HCT116 (cell line): ENCODE measurements at regions not wholly inside any gene's neighbourhood (a gene's known extent, or its start where the extent isn't known, plus 50 kb on each side); places are given as distances from the start of the nearest gene placed in this dataset.

Experiments used
- ATAC-seq: fragments of 200-7000 bp; cut with Tn5 transposase; 2 replicates; pipeline ENCODE4 v1.9.1; 2020; ENCODE audit warnings: mild to moderate bottlenecking, moderate library complexity
- BruUV-seq: library from RNA; stranded (reverse); fragments of 400-500 nt; replicated peaks from 2 replicates; lab custom pipeline; 2021; lab: Mats Ljungman, UMichigan
- CTCF ChIA-PET: fragments of 300-600 bp; sonication (Branson Sonifier 250); formaldehyde crosslinking; loops from one replicate; lab custom pipeline; 2021; ENCODE audit warnings: antibody characterized with exemption; lab: Charles Lee
- POLR2A ChIA-PET: fragments of 300-600, 350-600 bp; sonication (Branson Sonifier 250); formaldehyde crosslinking; loops from one replicate; lab custom pipeline; 2021; ENCODE audit warnings: antibody characterized with exemption; lab: Charles Lee
- RAD21 ChIA-PET, 2 experiments: fragments of 300-600 bp; sonication (Branson Sonifier 250); formaldehyde crosslinking; loops; one replicate each; lab custom pipeline; 2023; ENCODE audit warnings: low total read pairs in 2 of 2; ENCODE audit not compliant: uncharacterized antibody in 2 of 2, unreplicated experiment in 2 of 2, low non-redundant PET in 1 of 2; lab: Charles Lee
- DNase-seq: peaks from one replicate; pipeline ENCODE4 v3.0.0-alpha.2; 2010; ENCODE audit warnings: low read depth, low spot score
- H2AFZ ChIP-seq: fragments of 200-600 bp; shearing (Covaris generic), sonication (generic); 2 replicates; pipeline ENCODE4 v1.6.1; 2017; ENCODE audit warnings: low read depth, mixed run types, mixed read lengths, antibody characterized with exemption, low read length; ENCODE audit not compliant: poor library complexity, severe bottlenecking
- H3K27ac ChIP-seq: 2 replicates; pipeline ENCODE4 v1.5.1; 2012; ENCODE audit warnings: low read depth, low read length
- H3K27me3 ChIP-seq: fragments of 200-600 bp; sonication (generic); 2 replicates; pipeline ENCODE4 v1.6.1; 2016; ENCODE audit warnings: mixed run types, low read length, mixed read lengths; ENCODE audit not compliant: insufficient read depth
- H3K36me3 ChIP-seq, 2 experiments: fragments of 200-500 bp in 1 of 2; fragments of 200-600 bp in 1 of 2; sonication (Bioruptor generic) in 1 of 2; sonication (generic) in 1 of 2; 2 replicates each; pipeline versions ENCODE4 v1.5.1 to v1.6.1; 2014 to 2016; ENCODE audit warnings: low read length in 2 of 2, inconsistent platforms in 1 of 2, mixed read lengths in 1 of 2, mixed run types in 1 of 2; ENCODE audit not compliant: insufficient read depth in 2 of 2, control insufficient read depth in 1 of 2
- H3K4me1 ChIP-seq, 2 experiments: fragments of 200-600 bp in 1 of 2; sonication (generic) in 1 of 2; 2 replicates each; pipeline versions ENCODE4 v1.5.1 to v1.6.1; 2012 to 2017; ENCODE audit warnings: low read length in 2 of 2, inconsistent platforms in 1 of 2, mild to moderate bottlenecking in 1 of 2, mixed read lengths in 1 of 2, mixed run types in 1 of 2, moderate library complexity in 1 of 2; ENCODE audit not compliant: insufficient read depth in 2 of 2, control insufficient read depth in 1 of 2
- H3K4me2 ChIP-seq: fragments of 200-600 bp; sonication (generic); 2 replicates; pipeline ENCODE4 v1.6.1; 2017; ENCODE audit warnings: mixed run types, low read length, mixed read lengths
- H3K4me3 ChIP-seq, 2 experiments: fragments of 200-600 bp in 1 of 2; sonication (generic) in 1 of 2; replicated peaks in 1 of 2; 2 replicates each; pipeline ENCODE4 v1.5.1; 2011 to 2016; ENCODE audit warnings: low read length in 2 of 2, control low read depth in 1 of 2, low read depth in 1 of 2, mild to moderate bottlenecking in 1 of 2, mixed read lengths in 1 of 2, mixed run types in 1 of 2
- H3K79me2 ChIP-seq: fragments of 200-600 bp; sonication (generic); 2 replicates; pipeline ENCODE4 v1.6.1; 2017; ENCODE audit warnings: mild to moderate bottlenecking, mixed run types, low read length, moderate library complexity, mixed read lengths; ENCODE audit not compliant: insufficient read depth
- H3K9ac ChIP-seq: fragments of 200-600 bp; sonication (generic); 2 replicates; pipeline ENCODE4 v1.6.1; 2016; ENCODE audit warnings: low read length, mixed read lengths
- H3K9me2 ChIP-seq: fragments of 200-600 bp; sonication (generic), shearing (Covaris generic); 2 replicates; pipeline ENCODE4 v1.6.1; 2017; ENCODE audit warnings: mixed run types, mild to moderate bottlenecking, moderate library complexity; ENCODE audit not compliant: insufficient read depth
- H3K9me3 ChIP-seq, 2 experiments: fragments of 200-500 bp in 1 of 2; fragments of 200-600 bp in 1 of 2; sonication (Bioruptor generic) in 1 of 2; sonication (generic) in 1 of 2; 2 replicates each; pipeline ENCODE4 v1.6.1; 2014 to 2017; ENCODE audit warnings: low read length in 2 of 2, mixed read lengths in 2 of 2, inconsistent platforms in 1 of 2, low read depth in 1 of 2, mild to moderate bottlenecking in 1 of 2, mixed run types in 1 of 2, moderate library complexity in 1 of 2; ENCODE audit not compliant: control insufficient read depth in 1 of 2, insufficient read depth in 1 of 2
- H4K20me1 ChIP-seq: fragments of 200-600 bp; sonication (generic), shearing (Covaris generic); 2 replicates; pipeline ENCODE4 v1.6.1; 2017; ENCODE audit warnings: mixed run types, mild to moderate bottlenecking, moderate library complexity; ENCODE audit not compliant: insufficient read depth
- CTCF ChIP-seq, 3 experiments: fragments of 200-600 bp in 1 of 3; sonication (generic) in 1 of 3; IDR thresholded peaks in 2 of 3; conservative IDR thresholded peaks in 1 of 3; 2 replicates each; pipeline ENCODE4 v1.5.1; 2012 to 2017; ENCODE audit warnings: low read depth in 2 of 3, low read length in 2 of 3, antibody characterized with exemption in 1 of 3, borderline replicate concordance in 1 of 3, control low read depth in 1 of 3, mild to moderate bottlenecking in 1 of 3, mixed read lengths in 1 of 3, mixed run types in 1 of 3, moderate library complexity in 1 of 3; ENCODE audit not compliant: insufficient read depth in 1 of 3
- ELF1 ChIP-seq: IDR thresholded peaks from 2 replicates; pipeline ENCODE4 v1.6.1; 2012; ENCODE audit warnings: low read depth, borderline replicate concordance
- EZH2 ChIP-seq: fragments of 200-600 bp; sonication (generic); IDR thresholded peaks from 2 replicates; pipeline ENCODE4 v1.6.1; 2017; ENCODE audit warnings: antibody characterized with exemption, mixed run types
- FOSL1 ChIP-seq: IDR thresholded peaks from 2 replicates; pipeline ENCODE4 v1.6.1; 2012; ENCODE audit warnings: low read depth
- JUND ChIP-seq: IDR thresholded peaks from 2 replicates; pipeline ENCODE4 v1.6.1; 2012
- POLR2A ChIP-seq: IDR thresholded peaks from 2 replicates; pipeline ENCODE4 v1.7.0; 2011; ENCODE audit warnings: borderline replicate concordance; ENCODE audit not compliant: insufficient read depth, insufficient read length; ENCODE audit errors: extremely low read depth
- REST ChIP-seq: IDR thresholded peaks from 2 replicates; pipeline ENCODE4 v1.6.1; 2012; ENCODE audit warnings: low read depth
- SP1 ChIP-seq: IDR thresholded peaks from 2 replicates; pipeline ENCODE4 v1.6.1; 2012; ENCODE audit warnings: low read depth
- SRF ChIP-seq: IDR thresholded peaks from 2 replicates; pipeline ENCODE4 v1.6.1; 2012; ENCODE audit warnings: low read depth
- TCF7L2 ChIP-seq: IDR thresholded peaks from 2 replicates; pipeline ENCODE4 v1.7.0; 2011; ENCODE audit warnings: borderline replicate concordance, inconsistent platforms; ENCODE audit not compliant: insufficient read depth, insufficient read length; ENCODE audit errors: extremely low read depth
- YY1 ChIP-seq: IDR thresholded peaks from 2 replicates; pipeline ENCODE4 v1.6.1; 2011; ENCODE audit warnings: low read length, low read depth, moderate library complexity, mild to moderate bottlenecking; ENCODE audit not compliant: insufficient replicate concordance; ENCODE audit errors: extremely low read depth
- ZBTB33 ChIP-seq: IDR thresholded peaks from 2 replicates; pipeline ENCODE4 v1.6.1; 2011; ENCODE audit warnings: mild to moderate bottlenecking, low read length, moderate library complexity; ENCODE audit not compliant: insufficient replicate concordance; ENCODE audit errors: extremely low read depth
- ZFX ChIP-seq: fragments of 450-650 bp; IDR thresholded peaks from 2 replicates; pipeline ENCODE4 v1.6.1; 2017
- ZNF274 ChIP-seq: fragments of 200-500 bp; sonication (Bioruptor generic); IDR thresholded peaks from 2 replicates; pipeline ENCODE4 v1.6.1; 2014; ENCODE audit warnings: mild to moderate bottlenecking, low read depth, low read length, inconsistent platforms
- intact Hi-C: fragments of 100-400 bp; cut with micrococcal nuclease; formaldehyde crosslinking; loops from 2 replicates; pipeline ENCODE4 v1.10.0; 2022

GRCh38 chr4:19329631-19330030, 922.1 kb upstream of the SLIT2 start:
- DNase-seq: no peak
- no TSS peak for BruUV-seq
- Histone ChIP-seq H3K9me3 (no peaks in the 10 kb centered on the region; a peak in 1 of 4 replicates), H3K27ac (no peak overlapping the region), H3K79me2 (no peaks in the 10 kb centered on the region), H3K36me3 (no peaks in the 10 kb centered on the region), H3K4me1 (no peaks in the 10 kb centered on the region), H3K4me3 (no peak overlapping the region), H3K4me2 (no peak overlapping the region), H3K27me3 (no peaks in the 10 kb centered on the region), H4K20me1 (no peaks in the 10 kb centered on the region), H2AFZ (no peak overlapping the region), H3K9me2 (no peaks in the 10 kb centered on the region), H3K9ac (no peak overlapping the region)
- CTCF ChIA-PET: no interaction called here
- ATAC-seq: no peak
- no peak for TF ChIP-seq TCF7L2
- TF ChIP-seq SP1: no peak
- TF ChIP-seq SRF: no peak
- no peak for TF ChIP-seq ZNF274
- TF ChIP-seq CTCF (IDR thresholded peaks at IDR 0.05 in 2 of 3, conservative IDR thresholded peaks at IDR 0.05 in 1 of 3; ENCODE audit: borderline replicate concordance in 1 of 3, insufficient read depth in 1 of 3, low read depth in 2 of 3, low read length in 2 of 3): no peak
- TF ChIP-seq ELF1: no peak
- RAD21 ChIA-PET: no interaction called here
- intact Hi-C loops: no loop called here
- POLR2A ChIA-PET: no interaction called here

GRCh38 chr4:19329077-19329476, 922.6 kb upstream of the SLIT2 start:
- POLR2A ChIA-PET: no interaction called here
- Histone ChIP-seq H3K9me2 (no peaks in the 10 kb centered on the region), H3K27me3 (no peaks in the 10 kb centered on the region), H3K4me2 (no peak overlapping the region), H3K79me2 (no peaks in the 10 kb centered on the region), H3K9ac (no peak overlapping the region), H4K20me1 (no peaks in the 10 kb centered on the region), H3K4me3 (no peak overlapping the region), H3K27ac (no peak overlapping the region), H3K4me1 (no peaks in the 10 kb centered on the region), H3K9me3 (no peaks in the 10 kb centered on the region; a peak in 1 of 4 replicates), H2AFZ (no peak overlapping the region), H3K36me3 (no peaks in the 10 kb centered on the region)
- BruUV-seq: no TSS peak
- DNase-seq: no peak
- ATAC-seq: no peak
- RAD21 ChIA-PET: no interaction called here
- CTCF ChIA-PET: no interaction called here
- intact Hi-C loops: no loop called here
- TF ChIP-seq SRF (no peak), ZFX (no peak), EZH2 (no peak), ZBTB33 (no peak), ELF1 (no peak), REST (no peak), ZNF274 (no peak), YY1 (no peak), JUND (no peak), FOSL1 (no peak), POLR2A (no peak)
